ENCODE measurements at regions not wholly inside any gene's neighbourhood (a gene's known extent, or its start where the extent isn't known, plus 50 kb on each side); places are given as distances from the start of the nearest gene placed in this dataset.

DNA sequence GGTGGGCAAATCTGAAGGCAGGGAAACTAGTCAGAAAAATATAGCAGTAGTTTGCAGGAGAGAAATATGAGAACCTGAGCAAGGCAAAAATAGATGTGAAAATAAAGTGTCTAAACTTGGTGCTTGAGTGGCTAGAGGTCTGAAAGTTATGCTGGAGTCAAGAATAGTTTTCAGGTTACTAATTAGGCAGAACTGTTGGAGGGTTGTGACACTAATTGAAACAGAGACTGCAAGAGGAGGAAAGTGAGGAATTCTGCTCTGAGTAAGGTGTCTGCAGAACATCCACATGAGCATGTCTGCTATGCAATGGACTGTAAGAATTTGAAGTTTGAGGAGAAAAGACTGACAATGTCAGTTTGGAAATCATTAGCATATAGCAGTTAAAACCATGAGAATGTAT lies 444.0 kb upstream of the LRRTM1 start:
- no peak for DNase-seq
- no peak for TF ChIP-seq CTCF (IDR thresholded peaks at IDR 0.05; ENCODE audit: control extremely low read depth, extremely low read depth)
- no peaks in the 10 kb centered on the region for H3K36me3 ChIP-seq (ENCODE audit: control insufficient read depth in 4 of 4, insufficient read depth in 4 of 4, low read length in 4 of 4)
- no peaks in the 10 kb centered on the region for H3K9me3 ChIP-seq (ENCODE audit: control insufficient read depth in 4 of 4, insufficient read depth in 3 of 4, low read length in 3 of 4)
- H3K4me3 ChIP-seq, result no peak overlapping the region
- no peaks in the 10 kb centered on the region for H3K4me1 ChIP-seq (ENCODE audit: control insufficient read depth in 5 of 5, insufficient read depth in 5 of 5, low read length in 5 of 5)
- no peak overlapping the region for H3K9ac ChIP-seq (ENCODE audit: insufficient read depth in 1 of 2, low read length in 2 of 2)
- H3K27me3 ChIP-seq (ENCODE audit: control insufficient read depth in 3 of 3, insufficient read depth in 3 of 3, low read length in 2 of 3), result no peaks in the 10 kb centered on the region
- no peak overlapping the region for H3K27ac ChIP-seq (ENCODE audit: low read depth in 1 of 2, low read length in 1 of 2)
- ATAC-seq (ENCODE audit: insufficient read depth, low FRiP score), result no peak

GRCh38 chr2:80737047-80737446 lies 432.5 kb upstream of the LRRTM1 start:
- H3K36me3 ChIP-seq (ENCODE audit: control insufficient read depth in 4 of 4, insufficient read depth in 4 of 4, low read length in 4 of 4), result no peaks in the 10 kb centered on the region

DNA sequence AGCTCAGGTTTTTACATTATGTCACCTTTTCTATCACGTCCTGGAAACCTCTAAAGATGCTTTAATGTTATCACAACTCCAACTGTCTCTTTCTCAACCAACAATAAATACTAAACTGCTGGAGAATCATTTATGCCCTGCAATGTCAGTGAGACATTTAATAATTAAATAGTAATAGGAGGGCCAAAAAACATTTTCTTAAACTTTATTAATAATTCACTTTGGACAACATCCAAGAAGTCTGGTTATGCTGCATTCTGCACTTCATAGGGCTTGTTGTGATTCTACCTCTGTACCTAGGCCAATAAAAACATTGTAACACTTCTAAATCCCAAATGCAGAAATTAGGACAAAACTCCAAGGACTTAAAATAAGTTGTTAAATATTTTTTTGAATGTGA lies 420.4 kb upstream of the LRRTM1 start:
- H3K9ac ChIP-seq (ENCODE audit: insufficient read depth in 1 of 2, low read length in 2 of 2), result no peak overlapping the region
- no peak for ATAC-seq (ENCODE audit: insufficient read depth, low FRiP score)

More at GRCh38 chr2:80737047-80737446, 432.5 kb upstream of the LRRTM1 start:
- ATAC-seq (ENCODE audit: insufficient read depth, low FRiP score) (no peak), DNase-seq (no peak)
- Histone ChIP-seq H3K9me3 (ENCODE audit: control insufficient read depth in 4 of 4, insufficient read depth in 3 of 4, low read length in 3 of 4) (peaks cover 0 to 8% (median 2%) of the 10 kb centered on the region in 4 donors), H3K4me1 (ENCODE audit: control insufficient read depth in 5 of 5, insufficient read depth in 5 of 5, low read length in 5 of 5) (no peaks in the 10 kb centered on the region), H3K4me3 (no peak overlapping the region), H3K27me3 (ENCODE audit: control insufficient read depth in 3 of 3, insufficient read depth in 3 of 3, low read length in 2 of 3) (no peaks in the 10 kb centered on the region), H3K27ac (ENCODE audit: low read depth in 1 of 2, low read length in 1 of 2) (no peak overlapping the region), H3K9ac (ENCODE audit: insufficient read depth in 1 of 2, low read length in 2 of 2) (no peak overlapping the region)
- no peak for TF ChIP-seq CTCF (IDR thresholded peaks at IDR 0.05; ENCODE audit: control extremely low read depth, extremely low read depth)
- WGBS, 2 donors, result 88 to 100% methylated on average over 3 of the region's 3 CpGs

More for the DNA sequence above, 420.4 kb upstream of the LRRTM1 start:
- Histone ChIP-seq H3K27ac (ENCODE audit: low read depth in 1 of 2, low read length in 1 of 2) (no peak overlapping the region), H3K4me3 (no peak overlapping the region), H3K4me1 (ENCODE audit: control insufficient read depth in 5 of 5, insufficient read depth in 5 of 5, low read length in 5 of 5) (peaks cover 0 to 1% (median 0%) of the 10 kb centered on the region in 5 donors), H3K27me3 (ENCODE audit: control insufficient read depth in 3 of 3, insufficient read depth in 3 of 3, low read length in 2 of 3) (no peaks in the 10 kb centered on the region), H3K9me3 (ENCODE audit: control insufficient read depth in 4 of 4, insufficient read depth in 3 of 4, low read length in 3 of 4) (peaks cover 0 to 10% (median 0%) of the 10 kb centered on the region in 4 donors), H3K36me3 (ENCODE audit: control insufficient read depth in 4 of 4, insufficient read depth in 4 of 4, low read length in 4 of 4) (no peaks in the 10 kb centered on the region)
- TF ChIP-seq CTCF (IDR thresholded peaks at IDR 0.05; ENCODE audit: control extremely low read depth, extremely low read depth), result no peak
- DNase-seq, result no peak
- WGBS, 2 donors, result 44 to 50% methylated on average over 1 of the region's 1 CpG
